GM21529 (cell line): ENCODE measurements at regions not wholly inside any gene's neighbourhood (a gene's known extent, or its start where the extent isn't known, plus 50 kb on each side); places are given as distances from the start of the nearest gene placed in this dataset.
A peak's percentile ranks its signal among the peaks of the same experiment; 100 is the strongest.

Source experiments
- ATAC-seq: cut with Tn5 transposase; IDR thresholded peaks from one replicate; pipeline ENCODE4 v1.9.1; 2021; ENCODE audit not compliant: unreplicated experiment

GRCh38 chr4:140809676-140810075 is 53.5 kb upstream of the TBC1D9 start:
- no peak for ATAC-seq

- no peak for ATAC-seq
These were observed 52.1 kb upstream of the TBC1D9 start for GRCh38 chr4:140808256-140808655.

- ATAC-seq: peak; percentile 86
These were observed 51.5 kb upstream of the TBC1D9 start for GRCh38 chr4:140807491-140808252.

- ATAC-seq: peak; percentile 70
These were observed 50.0 kb upstream of the TBC1D9 start for GRCh38 chr4:140806163-140806562.
